H9 (cell line): ENCODE measurements at regions not wholly inside any gene's neighbourhood (a gene's known extent, or its start where the extent isn't known, plus 50 kb on each side); places are given as distances from the start of the nearest gene placed in this dataset.

ENCODE experiments used
- DNase-seq: peaks from one replicate; pipeline ENCODE4 v3.0.0-alpha.2; 2017
- H2AFZ ChIP-seq: one replicate; pipeline ENCODE4 v1.6.1; 2013; ENCODE audit warnings: mild to moderate bottlenecking, low read length, control low read depth, moderate library complexity
- H2AK5ac ChIP-seq: 2 replicates; pipeline ENCODE4 v1.6.1; 2013; ENCODE audit warnings: low read length, control low read depth, mixed read lengths; ENCODE audit not compliant: insufficient read length
- H2BK120ac ChIP-seq: one replicate; pipeline ENCODE4 v1.6.1; 2013; ENCODE audit warnings: low read depth, mild to moderate bottlenecking, low read length, control low read depth, inconsistent platforms; ENCODE audit not compliant: poor library complexity, severe bottlenecking
- H2BK12ac ChIP-seq: 2 replicates; pipeline ENCODE4 v1.6.1; 2013; ENCODE audit warnings: low read length, control low read depth, mixed read lengths, low read depth; ENCODE audit not compliant: insufficient read length
- H2BK15ac ChIP-seq: 2 replicates; pipeline ENCODE4 v1.6.1; 2013; ENCODE audit warnings: low read depth, low read length, control low read depth
- H2BK20ac ChIP-seq: one replicate; pipeline ENCODE4 v1.6.1; 2013; ENCODE audit warnings: low read depth, mild to moderate bottlenecking, low read length, control low read depth, inconsistent platforms; ENCODE audit not compliant: poor library complexity, severe bottlenecking
- H2BK5ac ChIP-seq: 2 replicates; pipeline ENCODE4 v1.6.1; 2013; ENCODE audit warnings: low read length, control low read depth, mixed read lengths; ENCODE audit not compliant: insufficient read length
- H3K14ac ChIP-seq: 2 replicates; pipeline ENCODE4 v1.6.1; 2013; ENCODE audit warnings: low read length, control low read depth; ENCODE audit not compliant: insufficient read depth
- H3K18ac ChIP-seq: 2 replicates; pipeline ENCODE4 v1.6.1; 2013; ENCODE audit warnings: low read depth, mild to moderate bottlenecking, mixed read lengths, low read length, control low read depth; ENCODE audit not compliant: insufficient read length
- H3K23ac ChIP-seq: 2 replicates; pipeline ENCODE4 v1.6.1; 2013; ENCODE audit warnings: low read length, control low read depth, mixed read lengths, low read depth; ENCODE audit not compliant: insufficient read length
- H3K23me2 ChIP-seq: 2 replicates; pipeline ENCODE4 v1.6.1; 2013; ENCODE audit warnings: low read depth, mild to moderate bottlenecking, mixed read lengths, low read length, control low read depth; ENCODE audit not compliant: insufficient read length, poor library complexity, severe bottlenecking
- H3K27ac ChIP-seq: 2 replicates; pipeline ENCODE4 v1.5.1; 2013; ENCODE audit warnings: low read length, control low read depth, mixed read lengths, low read depth; ENCODE audit not compliant: insufficient read length
- H3K27me3 ChIP-seq: 2 replicates; pipeline ENCODE4 v1.6.1; 2013; ENCODE audit warnings: low read length, control low read depth, inconsistent platforms; ENCODE audit not compliant: insufficient read depth
- H3K4ac ChIP-seq: 2 replicates; pipeline ENCODE4 v1.6.1; 2013; ENCODE audit warnings: low read depth, mild to moderate bottlenecking, control low read depth, inconsistent platforms, low read length, moderate library complexity
- H3K4me1 ChIP-seq: 2 replicates; pipeline ENCODE4 v1.6.1; 2013; ENCODE audit warnings: low read length, control low read depth, inconsistent platforms; ENCODE audit not compliant: insufficient read depth
- H3K4me2 ChIP-seq: 2 replicates; pipeline ENCODE4 v1.6.1; 2013; ENCODE audit warnings: low read length, control low read depth, mixed read lengths; ENCODE audit not compliant: insufficient read length, insufficient read depth
- H3K56ac ChIP-seq: 2 replicates; pipeline ENCODE4 v1.6.1; 2013; ENCODE audit warnings: low read depth, mild to moderate bottlenecking, mixed read lengths, low read length, control low read depth; ENCODE audit not compliant: insufficient read length
- H3K79me1 ChIP-seq: 2 replicates; pipeline ENCODE4 v1.6.1; 2013; ENCODE audit warnings: low read depth, mild to moderate bottlenecking, moderate library complexity, low read length, control low read depth, inconsistent platforms; ENCODE audit not compliant: insufficient read depth, poor library complexity, severe bottlenecking
- H3K79me2 ChIP-seq: 2 replicates; pipeline ENCODE4 v1.6.1; 2013; ENCODE audit warnings: low read length, control low read depth, inconsistent platforms; ENCODE audit not compliant: insufficient read depth
- H3K9ac ChIP-seq: 2 replicates; pipeline ENCODE4 v1.6.1; 2013; ENCODE audit warnings: low read length, control low read depth, mixed read lengths; ENCODE audit not compliant: insufficient read length; ENCODE audit errors: extremely low read depth
- H3K9me3 ChIP-seq: one replicate; pipeline ENCODE4 v1.6.1; 2013; ENCODE audit warnings: low read depth, low read length, inconsistent platforms; ENCODE audit not compliant: control insufficient read depth
- H3T11ph ChIP-seq: one replicate; pipeline ENCODE4 v1.6.1; 2013; ENCODE audit warnings: mild to moderate bottlenecking, low read length, control low read depth, inconsistent platforms
- H4K20me1 ChIP-seq: one replicate; pipeline ENCODE4 v1.6.1; 2013; ENCODE audit not compliant: control insufficient read depth, insufficient read length, insufficient read depth
- H4K5ac ChIP-seq: 2 replicates; pipeline ENCODE4 v1.6.1; 2013; ENCODE audit warnings: low read depth, mild to moderate bottlenecking, mixed read lengths, low read length, control low read depth; ENCODE audit not compliant: insufficient read length
- H4K8ac ChIP-seq: replicated peaks from 2 replicates; pipeline ENCODE4 v1.6.1; 2013; ENCODE audit warnings: low read length, control low read depth, mixed read lengths, low read depth; ENCODE audit not compliant: insufficient read length
- H4K91ac ChIP-seq: 2 replicates; pipeline ENCODE4 v1.6.1; 2013; ENCODE audit warnings: low read depth, mild to moderate bottlenecking, moderate library complexity, mixed read lengths, low read length, control low read depth; ENCODE audit not compliant: insufficient read length
- H3K27ac Mint-ChIP-seq, 3 experiments: 2 replicates in 2 of 3; 3 replicates in 1 of 3; pipeline ENCODE4 v1.8.0; 2020 to 2021; ENCODE audit warnings: mixed read lengths in 3 of 3, mild to moderate bottlenecking in 1 of 3, moderate library complexity in 1 of 3
- H3K27me3 Mint-ChIP-seq: 2 replicates; pipeline ENCODE4 v1.8.0; 2021; ENCODE audit warnings: low read depth, mild to moderate bottlenecking, moderate library complexity, mixed read lengths
- H3K36me3 Mint-ChIP-seq, 3 experiments: 2 replicates in 2 of 3; 3 replicates in 1 of 3; pipeline ENCODE4 v1.8.0; 2020 to 2021; ENCODE audit warnings: low read depth in 3 of 3, mixed read lengths in 3 of 3; ENCODE audit not compliant: insufficient read depth in 1 of 3
- H3K4me1 Mint-ChIP-seq, 2 experiments: 2 replicates each; pipeline ENCODE4 v1.8.0; 2020; ENCODE audit warnings: mixed read lengths in 2 of 2
- H3K4me3 Mint-ChIP-seq, 2 experiments: 2 replicates in 1 of 2; 3 replicates in 1 of 2; pipeline ENCODE4 v1.8.0; 2020 to 2021; ENCODE audit warnings: mild to moderate bottlenecking in 2 of 2, mixed read lengths in 2 of 2, moderate library complexity in 1 of 2
- H3K9me3 Mint-ChIP-seq, 2 experiments: 2 replicates in 1 of 2; 3 replicates in 1 of 2; pipeline ENCODE4 v1.8.0; 2020; ENCODE audit warnings: mild to moderate bottlenecking in 2 of 2, mixed read lengths in 2 of 2, moderate library complexity in 1 of 2
- CTCF ChIP-seq: fragments of 200-600 bp; sonication (generic); conservative IDR thresholded peaks from 3 replicates; pipeline ENCODE4 v1.8.0; 2021; ENCODE audit warnings: antibody characterized with exemption, mild to moderate bottlenecking
- WGBS: extraction: QIAGEN DNeasy Blood & Tissue Kit; methylation state at CpG from one replicate; pipeline ENCODE4 v1.1.7; 2013; ENCODE audit warnings: missing lambda C conversion rate, low lambda C conversion rate, mixed read lengths; ENCODE audit not compliant: insufficient read length; ENCODE audit errors: extremely low coverage; 5-methylcytosine and 5-hydroxymethylcytosine counted together

GRCh38 chr6:165762876-165763275 lies 99.8 kb upstream of the PDE10A start:
- H3K4ac ChIP-seq = no peak overlapping the region
- no peak overlapping the region for H2BK120ac ChIP-seq
- H3K4me3 Mint-ChIP-seq = no peak overlapping the region
- H3T11ph ChIP-seq = no peak overlapping the region
- H2AFZ ChIP-seq = no peak overlapping the region
- no peak overlapping the region for H2BK5ac ChIP-seq
- H3K9ac ChIP-seq = no peak overlapping the region
- H2BK12ac ChIP-seq = no peak overlapping the region
- no peak overlapping the region for H3K18ac ChIP-seq
- no peaks in the 10 kb centered on the region for H3K9me3 ChIP-seq
- H2AK5ac ChIP-seq = no peak overlapping the region
- H3K79me1 ChIP-seq = no peaks in the 10 kb centered on the region
- H3K27me3 Mint-ChIP-seq = peaks cover 10% of the 10 kb centered on the region
- WGBS = no CpG with 5 or more reads among the region's 6 CpGs
- no peak overlapping the region for H3K23ac ChIP-seq
- H2BK15ac ChIP-seq = no peak overlapping the region
- H3K4me2 ChIP-seq = no peak overlapping the region
- no peak overlapping the region for H4K8ac ChIP-seq
- no peak for DNase-seq
- H3K36me3 Mint-ChIP-seq = peaks cover 0 to 2% (median 0%) of the 10 kb centered on the region in 3 experiments; a peak in 2 of 7 replicates
- H2BK20ac ChIP-seq = no peak overlapping the region
- no peak overlapping the region for H3K56ac ChIP-seq
- H3K27me3 ChIP-seq = no peaks in the 10 kb centered on the region
- no peaks in the 10 kb centered on the region for H3K4me1 ChIP-seq
- H3K23me2 ChIP-seq = no peaks in the 10 kb centered on the region
- H3K14ac ChIP-seq = no peak overlapping the region
- H4K91ac ChIP-seq = no peak overlapping the region
- H4K20me1 ChIP-seq = no peaks in the 10 kb centered on the region
- no peak overlapping the region for H3K27ac ChIP-seq
- no peak for TF ChIP-seq CTCF
- H3K79me2 ChIP-seq = no peaks in the 10 kb centered on the region
- no peaks in the 10 kb centered on the region for H3K9me3 Mint-ChIP-seq
- no peaks in the 10 kb centered on the region for H3K4me1 Mint-ChIP-seq
- no peak overlapping the region for H4K5ac ChIP-seq
- H3K27ac Mint-ChIP-seq = no peak overlapping the region
